ENCODE measurements at regions not wholly inside any gene's neighbourhood (a gene's known extent, or its start where the extent isn't known, plus 50 kb on each side); places are given as distances from the start of the nearest gene placed in this dataset.

DNA sequence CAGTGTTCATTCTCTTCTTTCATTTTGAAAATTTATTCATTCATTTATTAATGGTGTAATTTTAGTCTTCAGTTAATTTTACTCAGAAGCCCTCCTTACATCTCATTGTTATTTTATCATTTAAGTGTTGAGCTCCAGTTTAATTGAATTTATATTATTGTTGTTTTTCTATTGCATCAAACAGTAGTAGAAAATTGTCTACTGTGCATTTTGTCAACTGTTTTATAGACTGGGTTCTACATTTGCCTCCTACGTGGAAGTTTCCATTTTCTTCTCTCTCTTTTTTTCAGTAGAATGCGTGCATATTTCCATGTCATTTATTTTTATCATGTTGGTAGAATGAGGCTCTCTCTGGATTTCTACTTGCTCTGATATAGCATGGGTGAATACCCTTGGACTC, 487.4 kb downstream of the NR2F2 start:
- TF ChIP-seq EZH2 (optimal IDR thresholded peaks at IDR 0.05; ENCODE audit: low read depth, low read length), result no peak
- TF ChIP-seq, protein P1, sequence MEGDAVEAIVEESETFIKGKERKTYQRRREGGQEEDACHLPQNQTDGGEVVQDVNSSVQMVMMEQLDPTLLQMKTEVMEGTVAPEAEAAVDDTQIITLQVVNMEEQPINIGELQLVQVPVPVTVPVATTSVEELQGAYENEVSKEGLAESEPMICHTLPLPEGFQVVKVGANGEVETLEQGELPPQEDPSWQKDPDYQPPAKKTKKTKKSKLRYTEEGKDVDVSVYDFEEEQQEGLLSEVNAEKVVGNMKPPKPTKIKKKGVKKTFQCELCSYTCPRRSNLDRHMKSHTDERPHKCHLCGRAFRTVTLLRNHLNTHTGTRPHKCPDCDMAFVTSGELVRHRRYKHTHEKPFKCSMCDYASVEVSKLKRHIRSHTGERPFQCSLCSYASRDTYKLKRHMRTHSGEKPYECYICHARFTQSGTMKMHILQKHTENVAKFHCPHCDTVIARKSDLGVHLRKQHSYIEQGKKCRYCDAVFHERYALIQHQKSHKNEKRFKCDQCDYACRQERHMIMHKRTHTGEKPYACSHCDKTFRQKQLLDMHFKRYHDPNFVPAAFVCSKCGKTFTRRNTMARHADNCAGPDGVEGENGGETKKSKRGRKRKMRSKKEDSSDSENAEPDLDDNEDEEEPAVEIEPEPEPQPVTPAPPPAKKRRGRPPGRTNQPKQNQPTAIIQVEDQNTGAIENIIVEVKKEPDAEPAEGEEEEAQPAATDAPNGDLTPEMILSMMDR (IDR thresholded peaks at IDR 0.05; ENCODE audit: low read length), result no peak

Data from MM.1S (cell line).